ENCODE measurements at regions not wholly inside any gene's neighbourhood (a gene's known extent, or its start where the extent isn't known, plus 50 kb on each side); places are given as distances from the start of the nearest gene placed in this dataset.

GRCh38 chr20:50389808-50390684 lies 120.1 kb upstream of the PTPN1 start:
- in situ Hi-C loops (cut with MboI): no loop called here
- ChIA-PET POLR2A (no interaction called here), CTCF (ENCODE audit: low intra/inter-chr PET ratio) (no interaction called here)
- no peak overlapping the region for H3K4me2 ChIP-seq (ENCODE audit: insufficient read depth, low read length)
- DNase-seq (ENCODE audit: extremely low read depth in 1 of 4, low spot score in 3 of 4): no peak
- H3K36me3 ChIP-seq (ENCODE audit: control insufficient read depth, insufficient read depth, low read length): no peaks in the 10 kb centered on the region
- H3K9ac ChIP-seq (ENCODE audit: insufficient read depth in 1 of 2, low read depth in 2 of 2, low read length in 2 of 2): no peak overlapping the region
- no peak for FAIRE-seq
- BruUV-seq (replicated peaks): no TSS peak
- intact Hi-C loops (cut with micrococcal nuclease): no loop called here
- H4K20me1 ChIP-seq (replicated peaks; ENCODE audit: control insufficient read depth, insufficient read depth, low read length): no peaks in the 10 kb centered on the region
- no peaks in the 10 kb centered on the region for H3K9me3 ChIP-seq (replicated peaks; ENCODE audit: control insufficient read depth, insufficient read depth, low read depth, low read length)
- TF ChIP-seq SREBF2 (CRISPR knock-in tag; IDR thresholded peaks at IDR 0.05): no peak
- no peak for TF ChIP-seq HBP1 (CRISPR knock-in tag; IDR thresholded peaks at IDR 0.05)
- TF ChIP-seq MAFG (tag; conservative IDR thresholded peaks at IDR 0.05): no peak
- TF ChIP-seq ZNF407 (IDR thresholded peaks at IDR 0.05; ENCODE audit: low read depth): no peak
- TF ChIP-seq TCF3 (CRISPR knock-in tag; IDR thresholded peaks at IDR 0.05): no peak
- TF ChIP-seq BRD4 (IDR thresholded peaks at IDR 0.05): no peak
- no peak for TF ChIP-seq ZNF830 (CRISPR knock-in tag; IDR thresholded peaks at IDR 0.05)
- TF ChIP-seq CTCF (IDR thresholded peaks at IDR 0.05 in 2 of 3, conservative IDR thresholded peaks at IDR 0.05 in 1 of 3; ENCODE audit: insufficient read depth in 2 of 3, low read depth in 1 of 3, low read length in 3 of 3): no peak
- no peaks in the 10 kb centered on the region for H3K79me2 ChIP-seq (ENCODE audit: control insufficient read depth, insufficient read depth, low read length)
- 60% methylated on average over 14 of the region's 14 CpGs for WGBS (ENCODE audit: insufficient coverage, low coverage, missing lambda C conversion rate)
- H2AFZ ChIP-seq (ENCODE audit: low read depth, low read length): no peak overlapping the region
- no peak overlapping the region for H3K4me3 ChIP-seq
- ATAC-seq: no peak
- H3K27me3 ChIP-seq (ENCODE audit: control insufficient read depth in 2 of 2, insufficient read depth in 2 of 2, low read length in 2 of 2): no peaks in the 10 kb centered on the region
- H3K27ac ChIP-seq (ENCODE audit: extremely low read depth, low read depth, low read length): no peak overlapping the region
- H3K9me1 ChIP-seq (ENCODE audit: control insufficient read depth, insufficient read depth, low read length): no peaks in the 10 kb centered on the region
- H3K4me1 ChIP-seq (replicated peaks in 1 of 2; ENCODE audit: control insufficient read depth in 2 of 2, insufficient read depth in 2 of 2, low read length in 2 of 2): peaks cover 34 to 43% of the 10 kb centered on the region in 2 experiments

Measured in K562 (cell line).